WTC11 (cell line): ENCODE measurements at regions not wholly inside any gene's neighbourhood (a gene's known extent, or its start where the extent isn't known, plus 50 kb on each side); places are given as distances from the start of the nearest gene placed in this dataset.

Source experiments
- ATAC-seq: fragments of 200-7000 bp; cut with Tn5 transposase; 2 replicates; pipeline ENCODE4 v1.10.0; 2021; ENCODE audit warnings: mild to moderate bottlenecking, moderate library complexity
- CTCF ChIA-PET: fragments of 300-600 bp; sonication (Branson Sonifier 250); formaldehyde crosslinking; loops from one replicate; lab custom pipeline; 2021; ENCODE audit warnings: antibody characterized with exemption; lab: Charles Lee
- POLR2A ChIA-PET: fragments of 350-600 bp; sonication (Branson Sonifier 250); formaldehyde crosslinking; loops from one replicate; lab custom pipeline; 2021; ENCODE audit warnings: antibody characterized with exemption; lab: Charles Lee
- DNase-seq: peaks from one replicate; pipeline ENCODE4 v3.0.0; 2021; ENCODE audit warnings: low spot score
- H3K27ac Mint-ChIP-seq: 2 replicates; pipeline ENCODE4 v1.8.0; 2021; ENCODE audit warnings: mixed read lengths
- H3K27me3 Mint-ChIP-seq: 2 replicates; pipeline ENCODE4 v1.8.0; 2021; ENCODE audit warnings: low read depth, mild to moderate bottlenecking, moderate library complexity, mixed read lengths
- H3K36me3 Mint-ChIP-seq: 2 replicates; pipeline ENCODE4 v1.8.0; 2021; ENCODE audit warnings: mixed read lengths
- H3K4me1 Mint-ChIP-seq: 2 replicates; pipeline ENCODE4 v1.8.0; 2022; ENCODE audit warnings: mixed read lengths
- H3K4me3 Mint-ChIP-seq: 2 replicates; pipeline ENCODE4 v1.8.0; 2021; ENCODE audit warnings: mild to moderate bottlenecking, moderate library complexity, mixed read lengths
- H3K9me3 Mint-ChIP-seq: 2 replicates; pipeline ENCODE4 v1.8.0; 2021; ENCODE audit warnings: mixed read lengths
- ELF4 ChIP-seq: sonication (generic); formaldehyde crosslinking; IDR thresholded peaks from 2 replicates; pipeline ENCODE4 v1.8.1; 2022; ENCODE audit warnings: low read depth, mild to moderate bottlenecking, moderate library complexity, missing genetic modification reagents
- EMX1 ChIP-seq: fragments of 250-450 bp; sonication (Bioruptor Pico); IDR thresholded peaks from 2 replicates; pipeline ENCODE4 v1.8.0; 2021; ENCODE audit warnings: mild to moderate bottlenecking
- FOXK1 ChIP-seq: sonication (generic); formaldehyde crosslinking; IDR thresholded peaks from 2 replicates; pipeline ENCODE4 v1.8.0; 2022; ENCODE audit warnings: mild to moderate bottlenecking, moderate library complexity, missing genetic modification reagents
- HMGA2 ChIP-seq: fragments of 250-450 bp; sonication (Bioruptor Pico); IDR thresholded peaks from 2 replicates; pipeline ENCODE4 v1.4.0; 2021; ENCODE audit warnings: mild to moderate bottlenecking, moderate library complexity
- KAT7 ChIP-seq: sonication (generic); formaldehyde crosslinking; IDR thresholded peaks from 2 replicates; pipeline ENCODE4 v1.8.1; 2023; ENCODE audit warnings: missing genetic modification reagents, mild to moderate bottlenecking, borderline replicate concordance
- NFATC4 ChIP-seq: fragments of 250-450 bp; sonication (Bioruptor Pico); IDR thresholded peaks from 2 replicates; pipeline ENCODE4 v1.9.0; 2021; ENCODE audit warnings: mild to moderate bottlenecking
- NFE2L1 ChIP-seq: sonication (generic); formaldehyde crosslinking; IDR thresholded peaks from 2 replicates; pipeline ENCODE4 v1.8.1; 2023; ENCODE audit warnings: missing genetic modification reagents
- RORB ChIP-seq: fragments of 250-450 bp; sonication (Bioruptor Pico); IDR thresholded peaks from 2 replicates; pipeline ENCODE4 v1.9.0; 2021; ENCODE audit warnings: mild to moderate bottlenecking
- SP1 ChIP-seq: sonication (generic); formaldehyde crosslinking; conservative IDR thresholded peaks from 2 replicates; pipeline ENCODE4 v1.8.1; 2022; ENCODE audit warnings: missing genetic modification reagents
- ZNF121 ChIP-seq: sonication (generic); formaldehyde crosslinking; IDR thresholded peaks from 2 replicates; pipeline ENCODE4 v1.8.0; 2023; ENCODE audit warnings: missing genetic modification reagents
- TF ChIP-seq, protein P1 (sequence below): sonication (generic); formaldehyde crosslinking; IDR thresholded peaks from 2 replicates; pipeline ENCODE4 v1.8.0; 2023; ENCODE audit warnings: mild to moderate bottlenecking, missing genetic modification reagents
- TF ChIP-seq, protein P2 (sequence below): sonication (generic); formaldehyde crosslinking; IDR thresholded peaks from 2 replicates; pipeline ENCODE4 v1.8.1; 2023; ENCODE audit warnings: mild to moderate bottlenecking, missing genetic modification reagents
- TF ChIP-seq, protein P3 (sequence below): sonication (generic); formaldehyde crosslinking; IDR thresholded peaks from 2 replicates; pipeline ENCODE4 v1.8.1; 2022; ENCODE audit warnings: low read depth, mild to moderate bottlenecking, moderate library complexity, missing genetic modification reagents, borderline replicate concordance
- TF ChIP-seq, protein P4 (sequence below): sonication (generic); formaldehyde crosslinking; IDR thresholded peaks from 2 replicates; pipeline ENCODE4 v1.8.0; 2022; ENCODE audit warnings: mild to moderate bottlenecking, missing genetic modification reagents
- TF ChIP-seq, protein P5 (sequence below): sonication (generic); formaldehyde crosslinking; IDR thresholded peaks from 2 replicates; pipeline ENCODE4 v1.8.1; 2022; ENCODE audit warnings: mild to moderate bottlenecking, missing genetic modification reagents, moderate library complexity, borderline replicate concordance
- TF ChIP-seq, protein P6 (sequence below): sonication (generic); formaldehyde crosslinking; IDR thresholded peaks from 2 replicates; pipeline ENCODE4 v1.8.1; 2023; ENCODE audit warnings: mild to moderate bottlenecking, missing genetic modification reagents, borderline replicate concordance

DNA sequence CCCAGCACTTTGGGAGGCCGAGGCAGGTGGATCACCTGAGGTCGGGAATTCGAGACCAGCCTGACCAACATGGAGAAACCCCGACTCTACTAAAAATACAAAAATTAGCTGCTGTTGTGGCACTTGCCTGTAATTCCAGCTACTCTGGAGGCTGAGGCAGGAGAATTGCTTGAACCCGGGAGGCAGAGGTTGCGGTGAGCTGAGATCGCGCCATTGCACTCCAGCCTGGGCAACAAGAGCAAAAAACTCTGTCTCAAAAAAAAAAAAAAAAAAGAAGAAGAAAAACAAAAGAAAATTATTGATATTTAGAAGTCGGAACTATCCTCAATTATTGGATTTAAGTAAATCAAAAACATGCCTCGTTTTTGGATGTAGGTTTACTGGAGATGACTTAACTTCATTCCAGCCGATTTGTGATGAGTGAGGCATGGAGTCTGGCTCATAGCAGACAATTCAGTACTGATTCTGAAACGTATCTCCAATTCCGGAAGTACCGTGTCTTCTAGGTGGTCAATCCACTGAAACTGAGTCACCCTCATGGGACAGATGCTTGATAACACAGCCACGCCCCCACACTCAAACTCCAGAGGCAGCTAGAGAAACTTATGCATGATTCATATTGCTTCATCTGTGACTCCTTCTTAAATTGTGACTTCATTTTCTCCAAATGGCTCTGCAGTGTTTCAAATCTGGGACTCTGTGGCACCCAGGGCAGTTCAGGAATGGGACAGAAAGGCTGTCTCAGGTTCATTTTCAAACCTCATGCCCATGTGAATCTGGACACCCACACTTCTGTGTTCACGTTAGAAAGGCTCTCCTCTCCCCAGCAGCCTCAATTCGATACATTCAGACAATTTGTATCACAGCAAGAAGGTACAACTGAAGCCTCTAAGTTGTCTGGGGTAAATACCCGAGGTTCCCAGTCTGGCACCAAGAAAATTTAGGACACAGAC lies 110.4 kb upstream of the ARMC2 start (continued):
- TF ChIP-seq, protein P1, sequence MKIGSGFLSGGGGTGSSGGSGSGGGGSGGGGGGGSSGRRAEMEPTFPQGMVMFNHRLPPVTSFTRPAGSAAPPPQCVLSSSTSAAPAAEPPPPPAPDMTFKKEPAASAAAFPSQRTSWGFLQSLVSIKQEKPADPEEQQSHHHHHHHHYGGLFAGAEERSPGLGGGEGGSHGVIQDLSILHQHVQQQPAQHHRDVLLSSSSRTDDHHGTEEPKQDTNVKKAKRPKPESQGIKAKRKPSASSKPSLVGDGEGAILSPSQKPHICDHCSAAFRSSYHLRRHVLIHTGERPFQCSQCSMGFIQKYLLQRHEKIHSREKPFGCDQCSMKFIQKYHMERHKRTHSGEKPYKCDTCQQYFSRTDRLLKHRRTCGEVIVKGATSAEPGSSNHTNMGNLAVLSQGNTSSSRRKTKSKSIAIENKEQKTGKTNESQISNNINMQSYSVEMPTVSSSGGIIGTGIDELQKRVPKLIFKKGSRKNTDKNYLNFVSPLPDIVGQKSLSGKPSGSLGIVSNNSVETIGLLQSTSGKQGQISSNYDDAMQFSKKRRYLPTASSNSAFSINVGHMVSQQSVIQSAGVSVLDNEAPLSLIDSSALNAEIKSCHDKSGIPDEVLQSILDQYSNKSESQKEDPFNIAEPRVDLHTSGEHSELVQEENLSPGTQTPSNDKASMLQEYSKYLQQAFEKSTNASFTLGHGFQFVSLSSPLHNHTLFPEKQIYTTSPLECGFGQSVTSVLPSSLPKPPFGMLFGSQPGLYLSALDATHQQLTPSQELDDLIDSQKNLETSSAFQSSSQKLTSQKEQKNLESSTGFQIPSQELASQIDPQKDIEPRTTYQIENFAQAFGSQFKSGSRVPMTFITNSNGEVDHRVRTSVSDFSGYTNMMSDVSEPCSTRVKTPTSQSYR (CRISPR knock-in tag), result no peak
- TF ChIP-seq SP1 (CRISPR knock-in tag) (no peak), EMX1 (CRISPR knock-in tag) (no peak), HMGA2 (no peak), NFATC4 (CRISPR knock-in tag) (no peak), ZNF121 (CRISPR knock-in tag) (no peak), KAT7 (no peak), ELF4 (CRISPR knock-in tag) (no peak)
- TF ChIP-seq, protein P2, sequence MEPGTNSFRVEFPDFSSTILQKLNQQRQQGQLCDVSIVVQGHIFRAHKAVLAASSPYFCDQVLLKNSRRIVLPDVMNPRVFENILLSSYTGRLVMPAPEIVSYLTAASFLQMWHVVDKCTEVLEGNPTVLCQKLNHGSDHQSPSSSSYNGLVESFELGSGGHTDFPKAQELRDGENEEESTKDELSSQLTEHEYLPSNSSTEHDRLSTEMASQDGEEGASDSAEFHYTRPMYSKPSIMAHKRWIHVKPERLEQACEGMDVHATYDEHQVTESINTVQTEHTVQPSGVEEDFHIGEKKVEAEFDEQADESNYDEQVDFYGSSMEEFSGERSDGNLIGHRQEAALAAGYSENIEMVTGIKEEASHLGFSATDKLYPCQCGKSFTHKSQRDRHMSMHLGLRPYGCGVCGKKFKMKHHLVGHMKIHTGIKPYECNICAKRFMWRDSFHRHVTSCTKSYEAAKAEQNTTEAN (CRISPR knock-in tag), result no peak
- TF ChIP-seq, protein P3, sequence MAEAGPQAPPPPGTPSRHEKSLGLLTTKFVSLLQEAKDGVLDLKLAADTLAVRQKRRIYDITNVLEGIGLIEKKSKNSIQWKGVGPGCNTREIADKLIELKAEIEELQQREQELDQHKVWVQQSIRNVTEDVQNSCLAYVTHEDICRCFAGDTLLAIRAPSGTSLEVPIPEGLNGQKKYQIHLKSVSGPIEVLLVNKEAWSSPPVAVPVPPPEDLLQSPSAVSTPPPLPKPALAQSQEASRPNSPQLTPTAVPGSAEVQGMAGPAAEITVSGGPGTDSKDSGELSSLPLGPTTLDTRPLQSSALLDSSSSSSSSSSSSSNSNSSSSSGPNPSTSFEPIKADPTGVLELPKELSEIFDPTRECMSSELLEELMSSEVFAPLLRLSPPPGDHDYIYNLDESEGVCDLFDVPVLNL (CRISPR knock-in tag), result no peak
- TF ChIP-seq, protein P4, sequence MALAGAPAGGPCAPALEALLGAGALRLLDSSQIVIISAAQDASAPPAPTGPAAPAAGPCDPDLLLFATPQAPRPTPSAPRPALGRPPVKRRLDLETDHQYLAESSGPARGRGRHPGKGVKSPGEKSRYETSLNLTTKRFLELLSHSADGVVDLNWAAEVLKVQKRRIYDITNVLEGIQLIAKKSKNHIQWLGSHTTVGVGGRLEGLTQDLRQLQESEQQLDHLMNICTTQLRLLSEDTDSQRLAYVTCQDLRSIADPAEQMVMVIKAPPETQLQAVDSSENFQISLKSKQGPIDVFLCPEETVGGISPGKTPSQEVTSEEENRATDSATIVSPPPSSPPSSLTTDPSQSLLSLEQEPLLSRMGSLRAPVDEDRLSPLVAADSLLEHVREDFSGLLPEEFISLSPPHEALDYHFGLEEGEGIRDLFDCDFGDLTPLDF (CRISPR knock-in tag), result no peak

DNA sequence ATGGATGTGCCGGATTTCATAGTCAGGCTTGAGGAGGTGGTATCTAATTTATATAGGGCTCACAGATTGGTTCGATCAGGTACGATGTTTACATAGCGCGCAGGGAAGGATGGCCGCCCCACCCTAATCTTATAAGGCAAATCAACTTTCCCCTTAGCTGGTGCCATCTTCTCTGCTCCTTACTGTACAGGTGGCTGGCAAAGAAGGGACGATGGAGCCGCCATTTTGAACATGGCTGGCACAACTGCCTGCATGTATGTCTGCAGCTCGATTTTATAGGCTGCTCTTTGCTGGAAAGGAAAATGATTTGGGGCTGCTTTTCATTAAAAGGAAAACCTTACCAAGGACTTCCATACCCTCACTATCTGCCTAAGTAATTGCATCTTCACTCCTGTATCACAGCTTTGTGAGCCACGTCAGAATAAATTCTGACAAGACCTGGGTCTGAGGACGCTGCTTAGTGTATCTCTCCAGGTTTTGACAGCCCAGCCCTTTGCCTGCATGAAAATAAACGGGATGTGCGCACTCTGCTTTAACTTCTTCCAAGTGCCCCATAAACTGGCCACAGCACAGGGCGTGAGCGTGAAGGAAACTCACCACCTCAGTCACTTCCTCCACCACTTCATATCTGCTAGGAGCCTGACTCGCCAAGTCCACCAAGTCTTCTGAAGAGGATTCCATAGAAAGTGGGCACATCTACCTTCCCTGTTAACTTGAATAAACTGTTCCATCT lies 109.4 kb upstream of the ARMC2 start:
- H3K36me3 Mint-ChIP-seq, result no peaks in the 10 kb centered on the region
- no peak overlapping the region for H3K4me3 Mint-ChIP-seq
- TF ChIP-seq, protein P5, sequence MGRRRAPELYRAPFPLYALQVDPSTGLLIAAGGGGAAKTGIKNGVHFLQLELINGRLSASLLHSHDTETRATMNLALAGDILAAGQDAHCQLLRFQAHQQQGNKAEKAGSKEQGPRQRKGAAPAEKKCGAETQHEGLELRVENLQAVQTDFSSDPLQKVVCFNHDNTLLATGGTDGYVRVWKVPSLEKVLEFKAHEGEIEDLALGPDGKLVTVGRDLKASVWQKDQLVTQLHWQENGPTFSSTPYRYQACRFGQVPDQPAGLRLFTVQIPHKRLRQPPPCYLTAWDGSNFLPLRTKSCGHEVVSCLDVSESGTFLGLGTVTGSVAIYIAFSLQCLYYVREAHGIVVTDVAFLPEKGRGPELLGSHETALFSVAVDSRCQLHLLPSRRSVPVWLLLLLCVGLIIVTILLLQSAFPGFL, result no peak
- TF ChIP-seq RORB (CRISPR knock-in tag) (no peak), KAT7 (no peak), FOXK1 (CRISPR knock-in tag) (no peak), NFE2L1 (CRISPR knock-in tag) (no peak)
- TF ChIP-seq, protein P6, sequence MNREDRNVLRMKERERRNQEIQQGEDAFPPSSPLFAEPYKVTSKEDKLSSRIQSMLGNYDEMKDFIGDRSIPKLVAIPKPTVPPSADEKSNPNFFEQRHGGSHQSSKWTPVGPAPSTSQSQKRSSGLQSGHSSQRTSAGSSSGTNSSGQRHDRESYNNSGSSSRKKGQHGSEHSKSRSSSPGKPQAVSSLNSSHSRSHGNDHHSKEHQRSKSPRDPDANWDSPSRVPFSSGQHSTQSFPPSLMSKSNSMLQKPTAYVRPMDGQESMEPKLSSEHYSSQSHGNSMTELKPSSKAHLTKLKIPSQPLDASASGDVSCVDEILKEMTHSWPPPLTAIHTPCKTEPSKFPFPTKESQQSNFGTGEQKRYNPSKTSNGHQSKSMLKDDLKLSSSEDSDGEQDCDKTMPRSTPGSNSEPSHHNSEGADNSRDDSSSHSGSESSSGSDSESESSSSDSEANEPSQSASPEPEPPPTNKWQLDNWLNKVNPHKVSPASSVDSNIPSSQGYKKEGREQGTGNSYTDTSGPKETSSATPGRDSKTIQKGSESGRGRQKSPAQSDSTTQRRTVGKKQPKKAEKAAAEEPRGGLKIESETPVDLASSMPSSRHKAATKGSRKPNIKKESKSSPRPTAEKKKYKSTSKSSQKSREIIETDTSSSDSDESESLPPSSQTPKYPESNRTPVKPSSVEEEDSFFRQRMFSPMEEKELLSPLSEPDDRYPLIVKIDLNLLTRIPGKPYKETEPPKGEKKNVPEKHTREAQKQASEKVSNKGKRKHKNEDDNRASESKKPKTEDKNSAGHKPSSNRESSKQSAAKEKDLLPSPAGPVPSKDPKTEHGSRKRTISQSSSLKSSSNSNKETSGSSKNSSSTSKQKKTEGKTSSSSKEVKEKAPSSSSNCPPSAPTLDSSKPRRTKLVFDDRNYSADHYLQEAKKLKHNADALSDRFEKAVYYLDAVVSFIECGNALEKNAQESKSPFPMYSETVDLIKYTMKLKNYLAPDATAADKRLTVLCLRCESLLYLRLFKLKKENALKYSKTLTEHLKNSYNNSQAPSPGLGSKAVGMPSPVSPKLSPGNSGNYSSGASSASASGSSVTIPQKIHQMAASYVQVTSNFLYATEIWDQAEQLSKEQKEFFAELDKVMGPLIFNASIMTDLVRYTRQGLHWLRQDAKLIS (CRISPR knock-in tag), result no peak
- CTCF ChIA-PET, result no interaction called here
- H3K4me1 Mint-ChIP-seq, result peaks cover 60% of the 10 kb centered on the region
- no peak overlapping the region for H3K27ac Mint-ChIP-seq
- H3K27me3 Mint-ChIP-seq, result peaks cover 24% of the 10 kb centered on the region
- DNase-seq, result no peak
- POLR2A ChIA-PET, result no interaction called here
- no peaks in the 10 kb centered on the region for H3K9me3 Mint-ChIP-seq
- ATAC-seq, result no peak
